Astrocyte of the cerebellum (primary cell): ENCODE measurements at regions not wholly inside any gene's neighbourhood (a gene's known extent, or its start where the extent isn't known, plus 50 kb on each side); places are given as distances from the start of the nearest gene placed in this dataset.

ENCODE experiments used
- DNase-seq: peaks from one replicate; pipeline ENCODE4 v3.0.0-alpha.2; 2011; ENCODE audit warnings: low read depth
- H3K4me3 ChIP-seq: 2 replicates; pipeline ENCODE4 v1.5.1; 2011; ENCODE audit warnings: mild to moderate bottlenecking, low read depth, low read length, moderate library complexity
- CTCF ChIP-seq: IDR thresholded peaks from 2 replicates; pipeline ENCODE4 v1.5.1; 2012; ENCODE audit warnings: low read length, low read depth, moderate library complexity, mild to moderate bottlenecking; ENCODE audit errors: missing control alignments
- in situ Hi-C: cut with HindIII; loops from 2 replicates; pipeline ENCODE4 v1.10.0; 2017; ENCODE audit warnings: low sequenced_read_pairs

GRCh38 chr1:177737456-177737855, 232.4 kb downstream of the SEC16B start:
- H3K4me3 ChIP-seq = no peak overlapping the region
- TF ChIP-seq CTCF = no peak
- in situ Hi-C loops = no loop called here
- DNase-seq = no peak

DNA sequence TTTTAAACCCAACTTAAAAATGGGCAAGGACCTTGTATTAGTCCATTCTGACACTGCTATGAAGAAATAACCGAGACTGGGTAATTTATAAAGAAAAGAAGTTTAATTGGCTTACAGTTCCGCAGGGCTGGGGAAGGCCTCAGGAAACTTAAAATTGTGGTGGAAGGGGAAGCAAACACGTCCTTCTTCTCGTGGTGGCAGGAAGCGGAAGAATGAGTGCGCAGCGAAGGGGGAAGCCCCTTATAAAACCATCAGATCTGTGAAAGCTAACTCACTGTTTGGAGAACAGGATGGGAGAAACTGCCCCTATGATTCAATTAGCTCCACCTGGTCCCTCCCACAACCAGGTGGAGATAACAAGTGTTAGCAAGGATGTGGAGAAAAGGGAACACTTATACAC, 237.7 kb downstream of the SEC16B start:
- no peak for TF ChIP-seq CTCF
- in situ Hi-C loops = no loop called here
- no peak overlapping the region for H3K4me3 ChIP-seq
- no peak for DNase-seq

DNA sequence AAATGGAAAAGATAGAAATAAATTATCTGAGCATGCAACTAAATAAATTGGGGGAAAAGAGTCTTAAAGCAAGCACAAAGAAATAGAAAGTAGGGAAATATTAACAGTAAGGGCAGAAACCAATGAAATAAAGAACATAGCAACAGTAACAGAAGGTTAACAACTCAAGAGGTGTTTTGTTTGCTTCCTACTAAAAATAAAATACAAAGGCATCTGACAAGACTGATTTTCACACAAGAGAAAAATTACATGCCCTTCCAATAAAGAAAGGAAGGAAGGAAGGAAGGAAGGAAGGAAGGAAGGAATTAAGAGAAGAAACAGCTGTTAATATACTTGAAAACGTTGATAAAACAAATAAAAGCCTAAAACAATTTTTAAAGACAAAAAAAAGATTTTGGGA, 240.2 kb downstream of the SEC16B start:
- in situ Hi-C loops = no loop called here
- DNase-seq = no peak
- H3K4me3 ChIP-seq = no peak overlapping the region
- TF ChIP-seq CTCF = no peak

GRCh38 chr1:177723533-177723932, 246.3 kb downstream of the SEC16B start:
- TF ChIP-seq CTCF = no peak
- no peak overlapping the region for H3K4me3 ChIP-seq
- no peak for DNase-seq
- in situ Hi-C loops = no loop called here

DNA sequence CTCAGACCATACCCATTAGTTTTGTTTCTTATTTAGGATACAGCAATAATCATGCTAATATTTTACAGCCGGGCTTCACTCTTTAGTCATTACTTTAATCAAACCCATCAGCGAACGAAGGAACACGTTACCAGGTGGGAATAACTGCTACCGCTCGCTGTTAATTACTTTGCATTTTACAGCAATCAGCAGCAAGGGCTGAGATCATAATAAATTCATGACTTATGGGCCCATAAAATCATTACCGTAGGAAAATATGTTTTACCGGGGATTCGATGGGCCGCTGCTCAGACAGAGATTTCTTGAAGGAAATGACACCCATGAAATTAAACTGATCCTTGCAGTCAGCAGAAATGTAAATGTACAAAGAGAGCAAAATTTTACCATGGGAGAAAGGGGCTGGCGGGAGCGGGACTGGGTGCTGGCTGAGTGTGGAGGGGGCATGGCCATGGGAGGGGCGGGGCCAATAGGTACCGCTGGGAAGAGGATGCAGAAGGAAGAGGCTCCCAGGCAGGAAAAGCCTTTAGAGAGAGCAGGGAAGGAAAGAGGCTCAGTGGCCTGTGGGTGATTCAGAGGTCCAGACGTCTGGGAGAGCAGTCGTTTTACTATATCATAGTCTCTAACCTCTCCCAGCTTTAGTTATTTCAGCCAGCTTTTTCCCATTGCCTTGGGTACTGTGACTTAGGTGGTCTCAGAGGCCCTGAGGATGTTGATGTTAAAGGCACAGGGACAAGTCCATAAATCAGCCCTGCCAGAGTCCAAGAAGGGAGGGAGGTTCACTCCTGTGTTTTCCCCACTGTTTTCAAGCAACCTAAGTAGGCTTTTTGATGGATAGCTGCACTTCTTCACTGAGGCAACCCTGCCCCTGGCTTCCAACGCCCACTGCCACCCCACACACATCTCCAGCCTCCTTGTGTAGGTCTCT, 258.9 kb downstream of the SEC16B start:
- no peak for DNase-seq
- no peak overlapping the region for H3K4me3 ChIP-seq
- in situ Hi-C loops = no loop called here
- TF ChIP-seq CTCF = no peak

DNA sequence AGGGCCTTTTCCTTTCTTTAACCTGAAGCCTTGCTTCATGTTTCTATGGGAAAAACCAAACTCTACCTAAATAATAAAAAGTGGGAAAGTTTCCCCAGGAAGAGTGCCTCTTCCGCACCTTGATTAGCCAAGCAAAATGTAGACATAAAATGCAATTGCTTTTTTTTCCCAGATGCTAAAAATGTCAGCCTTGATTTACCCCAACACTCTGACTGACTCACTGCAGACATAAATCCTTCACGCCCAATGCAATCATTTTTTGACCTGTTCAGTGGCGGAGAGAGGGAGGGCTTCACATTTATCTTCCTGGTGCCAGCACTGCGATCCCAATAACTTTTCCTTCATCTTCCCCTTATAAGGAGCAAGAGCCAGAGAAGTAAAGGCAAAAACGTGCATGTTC, 261.5 kb downstream of the SEC16B start:
- no peak for DNase-seq
- in situ Hi-C loops = no loop called here
- no peak for TF ChIP-seq CTCF
- no peak overlapping the region for H3K4me3 ChIP-seq
